ENCODE measurements at regions not wholly inside any gene's neighbourhood (a gene's known extent, or its start where the extent isn't known, plus 50 kb on each side); places are given as distances from the start of the nearest gene placed in this dataset.
"Not testable (repeated sequence)": the region's sequence is repeated elsewhere in the genome, so short reads cannot be mapped to it uniquely, and the experiment has no call there.

DNA sequence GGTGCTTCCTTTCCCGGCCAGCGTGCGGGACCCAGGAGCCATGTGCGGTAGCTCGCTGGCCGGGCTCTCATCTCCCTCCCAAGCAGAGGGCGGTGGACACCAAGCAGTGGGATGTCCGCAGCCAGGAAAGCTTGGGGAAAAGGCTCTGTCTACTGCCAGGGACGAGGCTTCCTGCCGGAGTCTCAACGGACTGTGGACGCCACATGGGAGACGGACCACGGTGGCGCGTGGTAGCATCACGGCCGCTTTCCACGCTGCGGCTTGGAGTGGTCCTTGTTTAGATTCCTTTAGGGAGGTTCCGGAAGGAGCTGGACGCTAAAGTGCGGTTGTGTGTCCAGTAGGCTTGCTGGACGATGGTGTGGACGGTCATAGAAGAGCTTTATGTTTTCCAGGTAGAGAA, 89.5 kb upstream of the MXRA5 start:
- H4K8ac ChIP-seq (ENCODE audit: extremely low read depth, insufficient read depth, low read length); H2AK5ac ChIP-seq (ENCODE audit: low read depth, low read length); H4K20me1 ChIP-seq (replicated peaks in 1 of 2; ENCODE audit: control insufficient read depth in 1 of 2, insufficient read depth in 2 of 2, low read length in 2 of 2); H3K27me3 ChIP-seq (replicated peaks in 1 of 4; ENCODE audit: control insufficient read depth in 3 of 4, extremely low read depth in 1 of 4, insufficient read depth in 3 of 4, low read length in 3 of 4); H2BK12ac ChIP-seq (ENCODE audit: low read depth, low read length); H3K9me3 ChIP-seq (ENCODE audit: insufficient read depth in 2 of 2, low read depth in 1 of 2, low read length in 1 of 2); H4K5ac ChIP-seq (ENCODE audit: insufficient read length, low read depth, low read length); H3K18ac ChIP-seq (ENCODE audit: extremely low read depth, low read length); H2AFZ ChIP-seq (ENCODE audit: low read length); H3K79me1 ChIP-seq (ENCODE audit: low read depth, low read length); H3K27ac ChIP-seq (ENCODE audit: low read depth, low read length); FAIRE-seq; H2BK20ac ChIP-seq (ENCODE audit: low read length); H2BK120ac ChIP-seq (replicated peaks; ENCODE audit: low read depth, low read length); H2BK15ac ChIP-seq (ENCODE audit: low read length); H3K4ac ChIP-seq (replicated peaks; ENCODE audit: insufficient read length, low read depth, low read length); H3K36me3 ChIP-seq (ENCODE audit: control insufficient read depth in 2 of 4, insufficient read depth in 4 of 4, low read length in 3 of 4); POLR2A ChIA-PET (ENCODE audit: partially characterized antibody); H3K23ac ChIP-seq (ENCODE audit: insufficient read length); H4K91ac ChIP-seq (replicated peaks; ENCODE audit: insufficient read length, low read length); H3K14ac ChIP-seq (ENCODE audit: insufficient read length); H2BK5ac ChIP-seq (ENCODE audit: low read depth, low read length); H3K4me1 ChIP-seq (replicated peaks in 1 of 4; ENCODE audit: control insufficient read depth in 3 of 4, insufficient read depth in 4 of 4, low read length in 3 of 4); DNase-seq (ENCODE audit: low read depth in 1 of 2, low spot score in 2 of 2); CTCF ChIA-PET (ENCODE audit: partially characterized antibody); H3K4me3 ChIP-seq (ENCODE audit: extremely low read depth in 1 of 4, insufficient read depth in 2 of 4, low read depth in 3 of 4, low read length in 4 of 4); H3K4me2 ChIP-seq (ENCODE audit: insufficient read depth in 1 of 2, low read depth in 2 of 2, low read length in 2 of 2); H3K9ac ChIP-seq (replicated peaks in 1 of 4; ENCODE audit: extremely low read depth in 1 of 4, low read depth in 3 of 4, low read length in 3 of 4); H3K23me2 ChIP-seq (ENCODE audit: low read depth, low read length); H3K56ac ChIP-seq (replicated peaks; ENCODE audit: insufficient read length, low read depth, low read length); H3K79me2 ChIP-seq (ENCODE audit: control insufficient read depth in 1 of 2, insufficient read depth in 2 of 2, low read length in 2 of 2): not testable (repeated sequence)
- 100% methylated on average over 10 of the region's 25 CpGs; no CpG with 5 or more reads in 1 of the 2 experiments for WGBS, 2 experiments (ENCODE audit: extremely low coverage in 1 of 2, insufficient coverage in 1 of 2, insufficient read length in 1 of 2, insufficient replicate concordance in 2 of 2, low coverage in 1 of 2, low lambda C conversion rate in 2 of 2, missing lambda C conversion rate in 1 of 2)

Data from H1 (cell line).